GM12891 (cell line): ENCODE measurements at regions not wholly inside any gene's neighbourhood (a gene's known extent, or its start where the extent isn't known, plus 50 kb on each side); places are given as distances from the start of the nearest gene placed in this dataset.

Experiments
- POLR2A ChIP-seq: IDR thresholded peaks from 2 replicates; pipeline ENCODE4 v1.6.1; 2011; ENCODE audit warnings: low read depth, low read length, control low read depth
- POLR2AphosphoS5 ChIP-seq: IDR thresholded peaks from 2 replicates; pipeline ENCODE4 v1.6.1; 2011; ENCODE audit warnings: low read depth, low read length, control low read depth
- TAF1 ChIP-seq: IDR thresholded peaks from 2 replicates; pipeline ENCODE4 v1.6.1; 2011; ENCODE audit warnings: low read depth, low read length, control low read depth

GRCh38 chr13:63855457-63856118 is 2439.9 kb upstream of the PCDH20 start:
- TF ChIP-seq POLR2A = no peak
- TF ChIP-seq TAF1 = no peak
- TF ChIP-seq POLR2AphosphoS5 = no peak
